Stimulated activated CD4-positive, alpha-beta T cell treated with anti-CD3 and anti-CD28 coated beads, Interleukin-12 subunit alpha, Interleukin-12 subunit beta, amount 100 ng/mL, for 4 hours (primary cell): ENCODE measurements at regions not wholly inside any gene's neighbourhood (a gene's known extent, or its start where the extent isn't known, plus 50 kb on each side); places are given as distances from the start of the nearest gene placed in this dataset.

Experiments used
- DNase-seq: peaks from one replicate; pipeline ENCODE4 v3.0.0-alpha.2; 2020

- no peak for DNase-seq
Measured at GRCh38 chr4:138964716-138965426, 50.7 kb upstream of the NOCT start.

- no peak for DNase-seq
Measured at GRCh38 chr4:138963412-138963811, 52.2 kb upstream of the NOCT start.

- DNase-seq, result no peak
Measured at GRCh38 chr4:138961664-138962063, 53.9 kb upstream of the NOCT start.

DNA sequence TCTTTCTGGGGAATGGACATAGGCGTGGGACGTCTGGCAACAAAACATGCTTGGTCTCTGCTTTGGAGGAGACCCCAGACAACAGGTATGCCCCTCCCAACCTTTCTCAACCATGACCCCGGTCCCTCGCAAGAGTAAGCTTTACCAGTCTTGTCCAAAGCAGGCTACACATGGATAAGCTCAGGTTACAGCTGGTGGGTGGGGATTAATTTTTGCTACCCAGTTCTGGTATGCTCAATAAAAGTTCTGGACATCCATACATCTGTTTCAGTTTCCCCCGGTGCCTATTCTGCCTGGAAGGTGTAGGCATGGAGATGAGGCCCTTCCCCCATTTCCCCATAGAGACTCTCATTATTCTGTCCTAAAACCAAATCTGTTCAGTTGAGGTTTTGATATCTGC lies 54.5 kb upstream of the NOCT start:
- no peak for DNase-seq

DNA sequence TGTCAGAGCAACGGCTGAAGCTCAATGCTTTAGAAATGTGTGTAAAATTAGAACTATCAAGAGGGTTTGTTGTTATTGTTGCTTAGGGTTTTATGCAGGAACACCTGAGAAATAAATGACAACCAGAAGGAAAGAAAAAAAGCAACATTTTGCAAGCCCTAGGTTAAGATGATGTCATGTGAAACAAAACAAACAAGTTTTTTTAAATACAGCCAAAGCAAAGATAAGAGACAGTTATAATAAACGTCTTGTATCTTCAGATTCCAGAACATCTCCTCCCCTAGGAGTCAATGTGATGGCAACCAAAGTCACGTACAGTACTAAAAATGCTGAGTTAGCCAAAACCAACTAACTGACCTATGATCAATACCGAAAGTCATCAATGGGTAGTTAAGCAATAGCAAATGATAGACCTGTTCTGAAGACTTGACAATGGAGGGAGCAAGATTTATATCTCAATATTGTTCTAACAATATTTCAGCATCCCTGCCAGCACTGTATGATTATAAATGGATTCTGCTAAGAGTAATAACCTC lies 55.3 kb upstream of the NOCT start:
- no peak for DNase-seq

DNA sequence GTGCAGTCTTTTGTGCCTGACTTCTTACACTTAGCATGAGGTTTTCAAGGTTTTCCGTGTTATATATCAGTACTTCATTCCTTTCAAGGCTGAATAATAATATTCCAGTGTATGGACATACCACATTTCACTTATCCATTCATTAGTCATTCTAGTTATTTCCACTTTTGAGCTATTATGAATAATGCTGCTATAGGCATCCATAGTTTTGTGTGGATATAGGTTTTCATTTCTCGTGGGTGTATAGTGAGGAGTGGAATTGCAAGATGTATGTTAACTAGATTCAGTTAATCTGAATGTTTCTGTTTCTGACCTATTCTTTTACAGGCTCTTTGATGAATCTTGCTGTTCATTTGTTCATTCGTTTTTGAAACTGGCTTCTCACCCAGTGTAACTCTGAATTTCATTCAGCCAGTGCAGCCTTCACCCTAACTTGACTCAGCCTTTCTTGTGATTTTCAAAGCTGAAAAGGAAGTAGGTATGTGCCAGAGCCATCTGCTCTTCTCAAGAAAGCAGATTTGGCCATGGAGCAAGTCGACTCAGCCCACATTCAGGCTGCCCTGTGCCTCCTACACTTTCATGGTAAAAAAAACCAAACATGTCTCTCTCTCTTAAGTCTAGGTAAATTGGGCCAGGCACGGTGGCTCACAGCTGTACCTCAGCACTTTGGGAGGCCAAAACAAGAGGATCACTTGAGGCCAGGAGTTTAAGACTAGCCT lies 56.3 kb upstream of the NOCT start:
- no peak for DNase-seq

DNA sequence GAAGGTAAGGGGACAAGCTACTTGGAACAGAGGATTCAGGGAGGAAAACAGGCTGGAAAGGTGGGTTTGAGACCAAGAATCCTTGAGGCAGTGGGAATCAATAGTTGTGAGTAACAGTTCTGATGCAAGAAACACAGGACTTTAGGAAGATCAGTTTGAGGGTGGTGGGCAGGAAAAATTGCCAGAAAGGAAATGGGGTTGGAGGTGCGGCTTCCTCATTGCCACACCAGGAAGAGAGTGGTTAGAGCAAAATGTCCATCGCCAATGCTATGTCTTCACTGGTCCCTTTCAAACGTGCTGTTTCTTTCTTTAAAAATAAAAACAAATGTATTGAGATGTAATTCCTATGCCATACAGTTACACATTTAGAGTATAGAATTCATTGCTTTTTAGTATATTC lies 57.1 kb upstream of the NOCT start:
- DNase-seq, result no peak

DNA sequence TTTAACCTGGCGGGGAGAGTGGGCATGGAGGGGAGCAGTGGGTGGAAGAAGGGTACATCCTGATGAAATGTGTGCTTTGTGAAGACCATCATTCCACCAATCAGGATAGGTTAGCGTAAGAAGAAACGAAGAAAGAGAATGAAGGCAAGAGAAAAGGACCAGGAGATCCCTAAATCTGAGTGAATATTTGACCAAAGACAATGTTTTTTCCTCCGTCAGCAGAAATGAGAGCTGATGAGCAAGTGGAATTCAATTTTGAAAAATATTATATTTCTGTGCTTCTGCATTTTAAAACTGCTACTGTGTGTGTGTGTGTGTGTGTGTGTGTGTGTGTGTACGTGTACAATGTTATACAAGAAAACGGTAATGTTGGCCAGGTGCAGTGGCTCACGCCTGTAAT lies 58.3 kb upstream of the NOCT start:
- DNase-seq, result no peak

DNA sequence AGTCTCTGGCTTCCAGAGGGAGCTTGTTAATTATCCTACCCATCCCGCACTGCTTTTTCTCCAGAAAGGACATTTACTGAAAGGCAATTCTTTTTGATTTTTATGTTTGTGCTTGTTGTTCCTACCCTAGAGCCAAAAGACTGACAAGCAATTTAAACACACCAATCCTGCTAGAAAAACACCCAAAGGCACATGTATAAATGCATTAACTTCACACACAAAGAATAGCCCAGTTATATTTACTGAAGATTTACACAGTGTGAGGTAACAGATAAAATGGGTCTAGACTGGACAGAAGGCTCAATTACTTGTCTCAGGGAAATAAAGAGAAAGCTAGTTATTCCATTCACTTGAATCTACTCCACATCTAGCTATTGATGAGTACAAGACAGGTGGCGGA lies 61.2 kb upstream of the NOCT start:
- DNase-seq, result no peak

DNA sequence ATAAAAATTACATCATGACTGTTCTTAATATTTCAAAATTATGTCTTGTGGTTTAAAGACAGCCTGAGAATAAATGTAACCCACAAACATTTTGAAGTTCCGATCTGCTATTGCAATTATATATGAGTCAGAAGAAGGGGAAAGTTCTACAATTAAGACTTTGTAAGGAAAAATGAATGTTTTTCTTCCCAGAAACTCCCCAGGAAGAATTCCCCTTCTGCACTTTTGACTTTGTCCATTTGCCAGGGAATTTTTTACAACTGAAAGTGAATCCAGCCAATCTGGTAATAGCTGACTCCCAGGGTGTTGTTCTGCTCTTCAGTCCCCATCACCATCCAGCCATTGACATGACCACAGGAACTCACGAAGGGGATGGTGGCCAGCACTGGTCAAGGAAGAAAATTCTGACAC lies 61.6 kb upstream of the NOCT start:
- DNase-seq, result no peak

DNA sequence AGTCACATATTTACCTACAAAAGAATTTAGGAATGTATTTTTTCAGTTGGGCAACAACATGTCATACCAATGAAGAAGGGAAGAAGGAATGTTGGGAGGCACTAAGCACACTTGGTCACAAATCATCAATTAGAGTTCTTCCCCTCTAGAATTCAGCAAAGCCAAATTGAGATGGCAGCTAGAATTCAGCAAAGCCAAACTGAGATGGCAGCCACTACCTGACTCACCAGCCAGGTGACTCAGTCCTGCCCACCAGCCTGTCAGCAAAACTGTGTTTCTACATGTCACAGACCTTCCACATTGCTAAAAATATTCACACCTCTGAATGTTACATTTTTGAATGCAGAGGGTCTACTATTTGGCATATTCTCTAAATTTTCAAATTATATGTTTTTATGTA lies 63.2 kb upstream of the NOCT start:
- DNase-seq, result peak; percentile 22

DNA sequence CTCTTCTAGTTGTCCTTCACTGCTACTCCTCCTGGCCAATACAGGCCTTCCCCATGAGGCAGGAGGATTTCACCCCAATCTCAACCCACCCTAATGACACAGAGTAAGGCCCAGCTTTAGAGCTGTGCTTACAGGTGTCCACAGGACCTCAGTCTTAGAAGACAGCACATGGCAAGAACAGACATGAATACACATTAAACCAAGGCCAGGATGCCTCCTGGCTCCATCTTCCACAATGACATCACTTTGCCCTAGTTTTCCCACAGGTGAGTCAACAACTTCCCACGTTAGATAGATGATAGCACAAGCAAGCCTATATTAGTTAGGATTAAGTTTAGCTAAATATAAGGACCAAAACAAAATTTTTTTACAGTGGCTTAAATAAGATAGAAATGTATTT lies 63.8 kb upstream of the NOCT start:
- no peak for DNase-seq

- DNase-seq, result no peak
Measured at GRCh38 chr4:138949866-138950265, 65.7 kb upstream of the NOCT start.

- no peak for DNase-seq
Measured at GRCh38 chr4:138948918-138949317, 66.7 kb upstream of the NOCT start.

DNA sequence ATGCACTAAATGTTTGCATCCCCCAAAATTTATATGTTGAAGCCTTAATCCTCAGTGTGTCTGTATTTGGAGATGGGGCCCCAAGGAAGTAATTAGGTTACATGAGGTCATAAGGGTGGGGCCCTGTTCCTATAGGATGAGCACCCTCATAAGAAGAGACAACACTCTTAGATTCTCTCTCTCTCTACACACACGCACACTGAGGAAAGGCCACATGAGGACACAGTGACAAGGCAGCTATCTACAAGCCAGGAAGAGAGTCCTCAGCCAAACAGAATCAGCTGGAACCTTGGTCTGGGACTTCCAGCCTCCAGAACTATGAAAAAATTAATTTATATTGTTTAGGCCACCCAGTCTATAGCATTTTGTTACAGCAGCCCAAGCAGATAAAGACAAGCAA lies 69.3 kb upstream of the NOCT start:
- no peak for DNase-seq

DNA sequence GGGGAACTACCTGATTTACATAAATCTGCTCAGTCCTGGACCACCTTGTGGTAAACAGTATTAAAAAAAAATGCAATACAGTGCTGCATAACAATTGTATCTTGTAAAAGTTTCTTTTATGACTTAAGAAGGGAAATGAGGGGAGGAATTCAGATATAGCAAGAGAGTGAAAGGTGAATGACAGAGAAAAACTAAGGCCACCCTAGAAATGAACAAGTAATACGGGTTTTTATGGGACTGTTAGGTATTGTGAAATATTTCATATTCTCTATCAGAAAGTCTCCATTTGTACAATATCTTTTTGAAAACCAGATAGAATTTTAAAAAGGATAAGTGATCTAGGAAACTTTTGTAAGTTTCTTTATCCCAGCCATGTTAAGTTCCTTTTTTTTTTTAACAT lies 69.7 kb upstream of the NOCT start:
- no peak for DNase-seq

DNA sequence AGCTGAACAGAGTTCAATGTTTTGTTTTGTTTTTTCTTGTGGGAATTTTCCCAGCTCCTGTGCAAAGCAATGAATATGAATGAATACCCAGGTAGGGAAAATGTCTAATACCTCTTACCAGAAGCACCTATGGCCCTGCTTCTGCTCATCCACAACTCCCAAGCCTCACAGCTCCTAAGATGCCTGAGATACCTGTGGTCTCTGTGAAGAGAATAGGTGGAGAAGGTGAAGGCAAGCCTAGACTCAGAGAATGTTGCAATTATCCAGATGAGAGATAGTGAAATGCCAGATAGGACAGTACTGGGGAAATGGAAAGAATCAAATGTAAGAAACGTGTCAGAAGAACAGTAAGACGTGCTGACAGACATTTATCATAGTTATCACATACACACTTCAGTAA lies 70.2 kb upstream of the NOCT start:
- no peak for DNase-seq

GRCh38 chr4:138943893-138944292 lies 71.7 kb upstream of the NOCT start:
- no peak for DNase-seq

DNA sequence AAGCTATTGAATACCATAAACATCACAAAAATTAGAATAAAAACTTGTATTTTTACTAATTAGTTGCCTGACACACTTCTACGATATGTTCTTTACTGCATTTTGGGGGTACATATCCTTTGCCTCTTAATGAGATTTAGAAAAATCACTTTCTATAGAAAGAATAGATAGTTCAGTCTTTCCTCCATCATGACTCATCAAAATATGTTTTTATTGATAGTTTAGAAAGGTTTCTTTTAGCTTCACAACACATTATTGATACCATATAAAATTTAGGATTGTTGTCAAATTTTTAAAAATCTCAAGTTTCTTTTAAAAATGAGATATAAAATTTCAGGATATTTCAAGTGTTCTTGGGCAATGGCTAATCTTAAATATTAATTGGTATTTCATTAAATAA lies 74.5 kb upstream of the NOCT start:
- DNase-seq, result no peak

GRCh38 chr4:138939960-138940359 lies 75.6 kb upstream of the NOCT start:
- no peak for DNase-seq

GRCh38 chr4:138938366-138938690 lies 77.3 kb upstream of the NOCT start:
- DNase-seq, result no peak

DNA sequence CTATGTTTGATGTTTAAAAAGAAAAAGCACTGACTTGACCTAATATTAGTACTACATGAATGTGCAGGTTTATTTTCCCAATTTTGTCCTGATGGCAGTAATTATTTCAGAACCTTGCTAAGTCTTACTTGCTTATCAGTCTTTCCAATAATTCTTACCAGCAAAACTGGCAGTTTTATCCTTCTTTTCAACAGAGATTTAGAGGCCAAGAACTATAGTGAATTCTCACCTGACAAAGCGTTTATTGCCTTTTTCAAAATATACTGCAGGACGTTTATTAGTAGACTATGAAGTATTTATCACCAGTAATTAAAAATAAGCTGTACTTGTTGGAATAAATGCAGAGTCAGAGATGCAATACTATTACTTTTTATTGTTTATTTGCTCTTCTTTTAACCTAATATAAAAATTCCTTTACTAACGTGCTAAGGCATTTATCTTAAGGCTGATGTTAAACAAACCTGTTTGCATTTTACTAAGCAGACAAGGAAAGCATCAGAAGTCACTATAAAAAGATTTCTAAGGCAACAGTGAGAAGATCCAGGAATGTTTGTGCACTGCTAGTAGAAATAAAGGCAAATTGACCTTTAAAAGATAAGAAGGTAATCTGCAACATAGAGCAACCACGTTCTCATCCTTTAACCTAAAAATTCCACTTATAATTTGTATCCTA lies 80.3 kb upstream of the NOCT start:
- no peak for DNase-seq

DNA sequence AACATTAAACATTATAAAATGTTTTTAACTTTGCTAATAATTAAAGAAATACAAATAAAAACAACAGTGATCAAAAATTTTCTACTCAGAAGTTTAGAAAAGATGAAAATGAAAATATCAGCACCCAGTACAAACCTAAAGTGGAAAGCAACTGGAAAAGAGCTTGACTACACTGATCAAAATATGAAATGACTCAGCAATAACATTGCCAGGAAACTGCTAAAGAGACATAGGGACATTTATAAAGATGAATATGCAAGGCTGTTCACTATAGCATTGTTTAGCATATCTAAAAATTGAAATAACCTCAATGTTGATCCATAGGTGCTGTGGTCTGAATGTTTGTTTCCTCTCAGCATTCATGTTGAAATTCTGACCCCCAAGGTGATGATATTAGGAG lies 88.5 kb upstream of the NOCT start:
- no peak for DNase-seq

DNA sequence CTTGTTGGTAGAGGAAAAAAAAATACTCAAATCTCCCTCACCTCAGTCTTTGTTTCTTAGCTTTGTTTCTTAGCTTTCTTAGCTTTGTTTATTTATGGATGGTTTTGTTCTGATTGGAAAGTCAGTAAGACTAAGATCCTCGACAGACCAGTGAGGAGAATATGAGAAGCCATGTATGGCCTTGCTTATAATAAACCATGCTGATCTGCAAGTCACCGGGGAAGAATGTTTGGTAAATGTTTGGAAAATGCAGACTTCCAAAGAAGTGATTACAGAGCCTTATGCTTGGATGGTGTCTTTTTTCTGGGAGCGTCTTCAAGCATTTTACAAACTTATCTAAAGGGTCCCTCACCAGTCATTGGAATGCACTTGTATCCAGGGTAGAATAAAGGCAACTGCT lies 90.1 kb upstream of the NOCT start:
- no peak for DNase-seq
